BJ (cell line): ENCODE measurements at regions not wholly inside any gene's neighbourhood (a gene's known extent, or its start where the extent isn't known, plus 50 kb on each side); places are given as distances from the start of the nearest gene placed in this dataset.

Experiments
- CTCF ChIA-PET: fragments of 350-600 bp; formaldehyde crosslinking; extraction: SDS; loops from one replicate; lab custom pipeline; 2021; ENCODE audit warnings: antibody characterized with exemption, inconsistent platforms; lab: Yijun Ruan, JAX
- POLR2A ChIA-PET: fragments of 300-600 bp; sonication (Branson Sonifier 250); formaldehyde crosslinking; extraction: SDS; loops from one replicate; lab custom pipeline; 2021; ENCODE audit warnings: antibody characterized with exemption; lab: Charles Lee
- DNase-seq: peaks from one replicate; pipeline ENCODE4 v3.0.0-alpha.2; 2011; ENCODE audit warnings: low read depth
- H3K27me3 ChIP-seq: 2 replicates; pipeline ENCODE4 v1.6.0; 2011; ENCODE audit warnings: low read length; ENCODE audit not compliant: control insufficient read depth, insufficient read depth
- H3K36me3 ChIP-seq: 2 replicates; pipeline ENCODE4 v1.5.1; 2011; ENCODE audit warnings: low read length; ENCODE audit not compliant: control insufficient read depth, insufficient read depth
- H3K4me3 ChIP-seq: 2 replicates; pipeline ENCODE4 v1.5.1; 2011; ENCODE audit warnings: low read depth, mild to moderate bottlenecking, control low read depth, low read length
- CTCF ChIP-seq: IDR thresholded peaks from 2 replicates; pipeline ENCODE4 v1.5.1; 2011; ENCODE audit warnings: low read depth, mild to moderate bottlenecking, control low read depth, inconsistent platforms, low read length, moderate library complexity; ENCODE audit not compliant: insufficient read depth

- H3K36me3 ChIP-seq = no peaks in the 10 kb centered on the region
- TF ChIP-seq CTCF = no peak
- POLR2A ChIA-PET = interaction anchor here (0.5 to 1.1 kb wide), 2 partner anchors 276 to 283 kb away, joined by 6 to 7 read pairs; no protein-coding TSS in a partner anchor
- H3K4me3 ChIP-seq = no peak overlapping the region
- DNase-seq = no peak
- H3K27me3 ChIP-seq = no peaks in the 10 kb centered on the region
- CTCF ChIA-PET = interaction anchor here (1.0 to 6.5 kb wide), 8 partner anchors 25 to 287 kb away, joined by 3 to 47 read pairs (median 8); partner anchors contain the start of gene SIM1
Measured at GRCh38 chr6:100177956-100178355, 183.9 kb upstream of the MCHR2 start.

DNA sequence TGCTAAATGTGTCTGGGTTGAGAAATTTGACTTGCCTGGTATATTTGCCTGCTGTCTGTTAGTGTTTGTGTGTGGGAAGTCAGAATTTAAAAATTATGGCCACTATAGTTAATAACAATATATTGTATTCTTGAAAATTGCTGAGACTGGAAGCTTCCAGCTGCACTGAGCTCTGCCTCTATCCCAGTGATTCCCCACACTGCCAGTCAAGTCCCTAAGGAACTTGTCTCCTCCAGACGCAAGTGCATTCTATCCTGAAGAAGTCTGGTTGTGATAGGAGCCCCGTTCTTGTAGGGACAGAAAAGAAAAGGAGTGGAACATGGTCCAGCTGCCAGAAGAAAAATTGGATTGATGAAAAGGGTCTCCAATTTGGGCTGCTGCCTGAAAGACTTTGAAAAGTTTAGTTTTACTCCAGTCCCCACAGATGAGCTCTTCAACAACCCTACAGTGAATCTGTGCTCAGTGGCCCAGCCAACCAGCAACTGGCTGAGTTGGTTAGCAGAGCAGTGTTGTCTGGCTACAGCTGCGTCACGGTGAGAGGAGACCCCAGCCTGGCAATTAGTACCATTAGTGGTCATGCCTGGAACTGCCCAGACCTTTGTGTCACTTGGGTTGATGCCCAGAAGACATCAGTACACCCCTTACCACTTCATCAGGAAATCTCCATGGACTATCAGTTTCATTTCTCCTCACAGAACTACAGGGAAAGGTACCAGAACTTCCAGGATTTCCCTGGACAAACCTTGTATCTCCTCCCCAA lies 183.1 kb upstream of the MCHR2 start:
- no peaks in the 10 kb centered on the region for H3K27me3 ChIP-seq
- ChIA-PET POLR2A (interaction anchor here (0.6 to 1.2 kb wide), 5 partner anchors 26 to 288 kb away, joined by 3 to 7 read pairs (median 4); partner anchors contain the start of gene SIM1), CTCF (interaction anchor here (0.5 to 6.5 kb wide), 19 partner anchors 14 to 1663 kb away, joined by 3 to 47 read pairs (median 4); partner anchors contain the start of gene SIM1)
- no peak overlapping the region for H3K4me3 ChIP-seq
- DNase-seq = no peak
- TF ChIP-seq CTCF = no peak
- H3K36me3 ChIP-seq = no peaks in the 10 kb centered on the region

- Histone ChIP-seq H3K4me3 (no peak overlapping the region; the same call in 1 of the 2 replicates), H3K36me3 (no peaks in the 10 kb centered on the region), H3K27me3 (no peaks in the 10 kb centered on the region)
- ChIA-PET POLR2A (interaction anchor here (0.6 to 1.2 kb wide), 9 partner anchors 18 to 529 kb away, joined by 3 to 9 read pairs (median 4); partner anchors contain the start of gene SIM1), CTCF (interaction anchor here (0.6 to 6.5 kb wide), 25 partner anchors 8 to 1663 kb away, joined by 3 to 47 read pairs (median 4); partner anchors contain the start of gene SIM1)
- peak; percentile 59 for TF ChIP-seq CTCF
- DNase-seq = peak; percentile 53
Measured at GRCh38 chr6:100176311-100176950, 182.4 kb upstream of the MCHR2 start.

- Histone ChIP-seq H3K36me3 (no peaks in the 10 kb centered on the region), H3K27me3 (no peaks in the 10 kb centered on the region), H3K4me3 (no peak overlapping the region)
- POLR2A ChIA-PET = interaction anchor here (0.6 to 1.2 kb wide), 7 partner anchors 18 to 529 kb away, joined by 3 to 9 read pairs (median 4); partner anchors contain the start of gene SIM1
- CTCF ChIA-PET = interaction anchor here (0.8 to 6.5 kb wide), 19 partner anchors 9 to 488 kb away, joined by 3 to 47 read pairs (median 5); partner anchors contain the start of gene SIM1
- peak; percentile 100 for DNase-seq
- no peak for TF ChIP-seq CTCF
Measured at GRCh38 chr6:100175814-100176310, 181.8 kb upstream of the MCHR2 start.
